HG03378 (cell line): ENCODE measurements at regions not wholly inside any gene's neighbourhood (a gene's known extent, or its start where the extent isn't known, plus 50 kb on each side); places are given as distances from the start of the nearest gene placed in this dataset.

Source experiments
- ATAC-seq: cut with Tn5 transposase; IDR thresholded peaks from one replicate; pipeline ENCODE4 v1.9.1; 2021; ENCODE audit warnings: mild to moderate bottlenecking, moderate library complexity; ENCODE audit not compliant: unreplicated experiment

DNA sequence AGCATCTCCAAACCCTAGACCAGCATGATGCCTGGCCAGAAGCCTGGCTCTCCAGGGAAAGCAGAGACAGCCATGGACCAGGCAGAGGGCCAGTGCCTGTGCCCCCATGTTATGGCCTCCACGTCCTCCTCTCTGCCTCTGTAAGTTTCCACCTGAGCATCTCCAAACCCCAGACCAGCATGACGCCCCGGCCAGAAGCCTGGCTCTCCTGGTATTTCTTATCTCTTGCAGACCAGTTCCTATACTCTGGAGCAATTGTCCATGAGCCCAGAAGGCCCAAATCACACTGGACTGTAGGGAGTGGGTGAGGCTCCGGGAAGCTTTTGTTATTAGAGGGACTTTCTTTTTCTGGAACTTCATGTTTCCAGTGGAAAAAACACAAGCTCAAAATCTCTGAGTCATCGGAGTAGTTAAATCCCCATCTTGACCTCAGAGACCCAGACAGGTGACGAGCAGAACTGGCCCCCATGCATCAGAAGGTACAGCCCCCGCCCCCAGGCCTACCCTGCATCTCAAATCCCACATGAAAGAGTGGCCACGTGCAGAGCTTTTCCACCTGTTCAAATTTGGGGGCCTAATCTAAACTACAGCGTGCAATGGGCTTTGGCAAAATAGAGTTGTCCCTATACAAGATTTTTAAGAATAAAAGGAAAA is 110.2 kb upstream of the FOXQ1 start:
- ATAC-seq = no peak

DNA sequence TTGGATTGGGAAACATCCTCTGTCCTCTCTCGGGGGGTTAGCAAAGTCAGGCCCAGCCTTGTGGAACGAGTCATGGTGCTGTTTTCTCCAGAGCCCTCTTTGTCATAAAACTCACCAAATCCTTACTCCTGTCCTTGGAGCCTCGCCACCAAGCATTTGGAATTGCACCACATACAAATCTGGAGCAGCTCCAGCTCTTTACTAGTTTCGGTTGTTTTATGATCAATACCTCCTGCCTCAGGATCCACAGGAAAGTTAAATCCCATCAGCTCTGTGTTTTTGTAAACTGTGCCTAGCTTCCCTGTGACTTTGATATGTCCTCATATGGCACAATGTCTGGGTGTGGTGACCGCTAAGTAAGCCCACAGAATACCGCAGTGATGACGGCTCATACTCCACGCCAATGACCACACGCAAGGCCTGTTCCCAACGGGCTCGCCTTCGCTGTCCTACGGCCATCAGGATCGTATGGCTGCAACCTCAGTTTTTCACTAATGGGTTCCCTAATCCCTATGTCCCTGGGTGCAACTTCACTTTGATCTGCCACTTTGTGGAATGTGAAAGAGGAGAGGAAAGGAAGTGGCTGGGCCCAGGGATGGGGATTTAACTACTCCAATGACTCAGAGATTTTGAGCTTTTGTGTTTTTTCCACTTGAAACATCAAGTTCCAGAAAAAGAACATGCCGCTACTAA is 111.3 kb upstream of the FOXQ1 start:
- no peak for ATAC-seq

DNA sequence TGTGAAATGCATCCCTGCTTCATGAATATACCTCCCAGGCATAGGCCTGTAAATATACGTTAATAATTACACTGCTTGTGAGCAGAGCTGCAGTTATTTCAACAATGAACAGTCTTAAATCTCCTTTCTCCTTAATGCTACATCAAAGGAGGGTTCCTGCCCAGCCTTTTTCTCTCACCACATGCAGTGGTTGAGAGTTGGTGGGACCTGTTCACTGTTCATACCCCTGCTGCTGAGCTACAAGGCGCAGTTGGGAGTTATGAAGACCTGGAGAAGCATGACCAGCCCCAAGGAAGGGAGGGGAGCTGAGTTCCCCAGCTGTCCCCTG is 111.9 kb upstream of the FOXQ1 start:
- no peak for ATAC-seq

DNA sequence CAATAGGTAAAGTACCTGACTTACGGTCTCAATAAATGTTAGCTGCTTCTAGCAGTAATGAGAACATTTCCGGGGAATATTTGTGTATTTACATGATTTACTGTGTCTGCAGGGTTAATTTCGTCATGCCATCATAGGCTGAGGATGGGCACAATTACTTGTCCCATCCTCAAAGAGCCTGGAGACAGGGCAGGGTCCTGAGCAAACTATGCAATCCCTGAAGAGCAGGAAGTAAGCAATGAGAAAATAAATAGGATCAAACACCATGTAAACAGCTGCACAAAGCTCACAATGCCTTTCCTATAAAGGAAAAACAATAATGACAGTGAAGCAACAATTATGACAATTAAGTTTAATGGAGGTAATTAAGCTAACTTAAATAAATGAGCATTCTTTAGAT is 114.6 kb upstream of the FOXQ1 start:
- ATAC-seq = no peak

DNA sequence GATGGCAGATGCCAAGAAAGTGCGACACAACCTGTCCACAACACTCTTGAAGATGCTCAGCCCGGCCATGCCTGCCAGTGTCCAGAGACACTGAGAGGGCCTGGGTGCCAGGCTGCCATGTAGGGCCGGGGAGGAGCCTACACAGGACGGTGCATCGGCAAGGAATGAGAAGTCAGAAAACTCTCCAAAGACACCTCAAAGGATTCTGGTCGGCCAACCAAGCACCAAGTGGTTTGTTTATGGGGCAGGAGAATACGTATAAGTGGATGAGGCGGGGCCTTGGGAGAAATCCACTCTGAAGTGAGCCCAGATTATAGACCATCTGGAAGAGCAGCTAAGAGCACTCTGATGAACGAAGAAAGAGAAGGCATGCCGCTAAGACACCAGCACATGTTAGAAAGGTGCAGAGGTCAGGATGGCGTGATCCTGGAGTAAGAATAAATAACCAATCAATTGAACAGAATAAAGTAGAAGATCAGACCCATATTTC is 120.7 kb upstream of the FOXQ1 start:
- ATAC-seq = no peak

DNA sequence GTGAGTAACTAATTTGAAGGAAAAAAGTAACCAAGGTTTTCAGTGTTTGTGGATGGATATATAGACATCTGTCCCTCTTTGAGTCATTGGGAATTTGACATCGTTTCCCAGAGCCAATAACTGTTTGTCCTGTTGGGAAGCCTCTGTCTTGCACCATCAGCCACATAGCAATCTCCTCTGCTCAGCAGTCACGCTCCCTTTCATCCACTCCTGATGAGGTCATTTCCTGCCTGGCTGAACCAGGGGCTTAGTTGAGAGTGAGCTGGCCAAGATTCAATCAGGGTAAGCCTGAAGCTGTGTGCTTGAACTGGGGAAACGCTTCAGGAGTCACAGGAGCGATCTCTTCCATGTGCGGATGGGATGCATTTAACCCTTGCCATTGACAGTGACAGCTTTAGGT is 121.5 kb upstream of the FOXQ1 start:
- ATAC-seq = no peak

DNA sequence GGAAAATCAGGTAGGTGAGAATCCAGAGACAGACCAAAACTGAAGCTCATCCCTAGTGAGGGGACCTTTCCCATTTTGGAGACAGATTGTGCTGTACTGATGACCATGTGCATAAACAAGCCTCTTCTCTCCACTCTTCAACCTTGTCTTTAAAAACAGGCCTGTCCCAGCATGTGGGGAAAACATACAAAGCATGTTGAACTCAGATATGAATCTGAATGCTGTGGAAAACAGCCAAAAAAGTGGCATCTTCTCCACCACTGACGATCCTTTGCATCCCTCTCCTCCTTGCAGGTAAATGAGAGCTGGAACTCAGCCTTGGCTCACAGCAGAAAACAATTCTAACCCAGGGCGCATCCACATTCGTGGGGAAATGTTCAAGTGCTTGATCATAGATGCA is 123.7 kb upstream of the FOXQ1 start:
- ATAC-seq = no peak

GRCh38 chr6:1187293-1188131 is 124.4 kb upstream of the FOXQ1 start:
- ATAC-seq = no peak

DNA sequence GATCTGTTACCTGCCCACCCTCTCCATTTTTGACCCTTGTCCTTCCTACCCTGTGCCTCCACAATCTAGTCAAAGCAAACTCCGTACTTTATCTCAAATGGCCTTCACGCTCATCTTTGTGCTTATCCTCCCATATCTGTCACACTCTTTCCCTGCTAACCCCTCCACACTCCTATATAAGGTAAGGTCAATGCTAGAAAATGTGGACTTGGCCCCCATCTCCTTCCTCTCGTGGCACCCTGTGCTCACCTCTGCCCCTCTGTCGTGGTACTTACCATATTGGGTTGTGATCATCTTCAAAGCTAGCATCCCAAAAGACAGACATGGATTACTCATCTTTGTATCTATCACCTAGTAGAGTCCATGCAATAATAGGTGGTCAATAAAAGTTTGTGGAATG is 127.6 kb upstream of the FOXQ1 start:
- no peak for ATAC-seq

DNA sequence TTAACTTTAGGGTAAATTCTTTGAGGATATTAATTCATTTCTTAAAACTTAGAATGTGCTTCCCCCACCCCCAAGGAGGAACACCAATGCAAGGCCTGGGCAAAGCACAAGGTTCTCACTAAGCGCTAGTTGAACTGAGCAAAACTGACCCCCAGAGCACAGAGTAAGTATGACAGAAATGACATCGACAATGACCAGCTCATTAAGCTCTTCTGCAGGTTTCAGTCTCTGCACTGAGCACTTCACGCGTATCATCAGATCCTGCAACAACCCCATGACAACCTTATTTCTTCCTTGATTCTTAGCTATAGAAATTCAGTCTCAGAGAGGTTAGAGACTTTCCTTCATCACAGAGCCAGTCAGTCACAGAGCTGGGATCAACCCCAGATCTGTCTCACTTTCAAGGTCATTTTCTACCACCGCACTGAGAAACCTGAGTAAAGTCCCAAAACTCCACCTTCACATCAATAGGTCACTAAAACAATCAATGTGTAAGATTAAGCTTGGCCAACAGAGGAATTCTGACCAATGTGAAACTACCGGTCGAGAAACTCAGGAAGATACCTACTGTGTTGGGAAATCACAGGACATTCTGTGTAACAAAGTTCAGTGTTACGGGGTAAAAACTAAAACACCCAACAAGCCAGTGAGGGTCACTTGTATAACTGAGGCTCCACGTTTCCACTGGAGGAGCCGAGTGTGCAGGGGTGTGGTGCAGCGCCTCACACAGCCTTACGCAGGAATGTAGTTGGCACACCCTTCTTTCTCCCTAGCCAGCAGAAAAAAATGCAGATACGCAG is 129.0 kb upstream of the FOXQ1 start:
- ATAC-seq = no peak

DNA sequence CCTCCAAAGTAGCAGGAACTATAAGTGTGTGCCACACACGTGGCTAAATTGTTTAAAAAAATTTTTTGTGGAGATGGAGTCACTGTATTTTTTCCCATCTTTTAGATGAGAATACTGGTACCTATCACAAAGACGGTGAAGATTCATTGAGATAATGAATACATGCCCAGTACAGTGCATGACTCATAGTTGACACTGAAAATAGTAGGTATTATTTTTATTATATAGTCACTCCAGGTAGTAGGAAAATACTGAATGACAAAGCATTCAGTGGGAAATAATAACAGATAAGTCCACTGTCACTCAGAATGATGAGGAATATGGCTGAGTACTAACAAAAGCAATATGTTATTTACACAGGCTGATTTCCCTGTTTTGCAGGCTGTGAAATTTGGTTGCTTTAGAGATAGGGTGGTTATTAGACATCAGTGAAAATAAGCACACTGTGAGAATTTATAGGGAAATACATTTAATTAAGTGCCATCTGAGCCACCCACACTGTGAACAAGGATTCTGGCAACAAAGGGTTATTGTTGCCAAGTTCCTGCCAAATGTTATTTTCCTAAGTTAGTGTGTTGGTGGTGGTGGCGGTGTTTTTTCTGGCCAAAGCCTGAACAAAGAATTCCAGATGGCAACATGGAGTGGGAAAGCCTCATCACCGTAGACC is 129.8 kb upstream of the FOXQ1 start:
- no peak for ATAC-seq

GRCh38 chr6:1179571-1180459 is 132.1 kb upstream of the FOXQ1 start:
- no peak for ATAC-seq

DNA sequence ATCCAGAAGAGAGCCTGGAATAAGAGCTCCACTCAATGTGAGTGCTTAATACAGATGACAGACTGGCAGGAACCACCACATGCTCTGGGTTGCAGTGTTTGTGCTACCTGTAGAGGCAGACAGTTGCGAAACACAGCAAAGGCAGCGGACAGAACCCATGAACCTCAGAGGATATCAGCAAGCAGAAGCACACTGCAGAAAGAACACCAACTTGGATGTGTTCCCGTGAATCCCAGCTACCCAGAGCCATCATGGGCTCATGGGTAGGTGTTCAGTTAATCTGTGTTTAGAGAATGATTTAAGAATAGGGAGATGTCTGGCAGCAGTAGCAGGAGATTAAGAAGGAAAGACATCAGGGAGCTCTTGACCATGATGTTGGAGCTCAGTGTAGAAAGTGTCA is 133.3 kb upstream of the FOXQ1 start:
- ATAC-seq = no peak

DNA sequence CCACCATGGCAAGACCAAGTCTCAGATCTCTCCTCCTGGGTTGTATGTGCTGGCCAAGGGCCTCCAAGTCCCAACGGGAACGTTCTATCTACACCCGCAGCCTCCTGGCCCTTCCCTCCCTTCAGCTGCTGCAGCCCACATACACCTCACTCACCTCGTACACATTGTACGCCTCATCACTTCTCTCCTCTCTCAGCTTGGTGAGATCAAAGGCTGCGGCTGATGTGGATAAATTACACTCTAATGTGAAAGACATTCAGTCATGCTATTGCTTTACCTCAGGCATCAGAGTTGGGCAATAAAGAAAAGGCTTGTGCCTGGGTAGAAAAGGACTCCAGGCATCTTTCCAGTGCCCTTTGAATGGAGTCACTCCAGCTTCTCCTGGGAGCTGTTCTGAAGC is 135.3 kb upstream of the FOXQ1 start:
- no peak for ATAC-seq

DNA sequence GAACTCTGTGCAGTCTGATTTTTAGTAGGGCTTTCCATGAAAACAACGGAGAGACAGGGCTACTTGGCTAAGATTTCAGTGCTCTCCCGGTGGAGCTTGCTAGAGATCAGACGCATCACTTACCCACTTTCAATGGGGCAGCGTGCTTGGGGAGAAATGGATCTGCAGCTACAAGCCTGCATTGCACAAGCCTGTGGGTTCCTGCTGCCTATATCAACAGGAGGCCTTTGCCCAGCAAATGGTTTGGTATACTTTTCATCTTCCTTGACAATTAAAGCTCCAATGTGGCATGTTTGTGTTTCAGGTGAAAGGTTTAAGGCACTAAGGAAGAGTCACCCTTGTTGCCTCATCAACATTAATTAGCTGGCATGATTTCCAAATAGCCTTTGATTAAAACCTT is 136.0 kb upstream of the FOXQ1 start:
- ATAC-seq = no peak

DNA sequence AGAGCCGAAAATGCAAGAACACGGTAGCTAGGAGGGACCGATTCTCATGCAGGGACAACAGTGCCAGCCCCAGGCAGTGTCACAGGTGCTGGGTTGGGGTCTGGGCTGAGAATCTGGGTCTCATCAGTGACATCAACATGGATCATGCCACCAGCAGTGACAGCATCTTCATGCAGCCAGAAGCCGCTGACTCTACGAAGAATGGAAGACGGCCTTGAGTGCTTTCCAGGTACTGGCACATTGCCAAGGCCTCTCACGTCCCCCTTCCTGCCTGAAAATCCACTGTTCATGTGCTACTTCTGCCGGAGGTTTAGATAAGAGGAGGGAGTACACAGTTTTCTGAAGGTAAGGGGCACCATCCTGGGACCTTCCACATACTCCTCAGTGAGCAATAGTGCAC is 141.1 kb upstream of the FOXQ1 start:
- ATAC-seq = no peak

DNA sequence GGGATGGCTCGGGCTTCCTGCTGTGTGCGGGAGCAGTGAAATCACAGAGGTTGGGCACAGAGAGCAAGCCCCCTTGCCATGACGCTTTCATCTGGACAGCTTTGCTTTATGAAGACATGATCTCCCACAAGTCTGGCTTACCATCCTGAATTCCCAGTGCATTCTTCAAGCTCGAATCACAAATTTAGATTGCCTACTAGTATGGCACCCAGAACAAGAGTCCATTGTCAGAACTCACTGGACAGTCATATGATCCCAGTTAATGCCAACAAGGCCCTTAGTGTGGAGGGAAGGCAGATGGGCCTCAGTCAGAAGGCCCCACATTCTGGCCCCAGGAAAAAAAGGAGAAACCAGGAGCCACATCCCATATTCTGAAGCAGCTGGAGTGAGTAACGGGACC is 147.3 kb upstream of the FOXQ1 start:
- no peak for ATAC-seq

- ATAC-seq = no peak
Measured at GRCh38 chr6:1163501-1163900, 148.4 kb upstream of the FOXQ1 start.

DNA sequence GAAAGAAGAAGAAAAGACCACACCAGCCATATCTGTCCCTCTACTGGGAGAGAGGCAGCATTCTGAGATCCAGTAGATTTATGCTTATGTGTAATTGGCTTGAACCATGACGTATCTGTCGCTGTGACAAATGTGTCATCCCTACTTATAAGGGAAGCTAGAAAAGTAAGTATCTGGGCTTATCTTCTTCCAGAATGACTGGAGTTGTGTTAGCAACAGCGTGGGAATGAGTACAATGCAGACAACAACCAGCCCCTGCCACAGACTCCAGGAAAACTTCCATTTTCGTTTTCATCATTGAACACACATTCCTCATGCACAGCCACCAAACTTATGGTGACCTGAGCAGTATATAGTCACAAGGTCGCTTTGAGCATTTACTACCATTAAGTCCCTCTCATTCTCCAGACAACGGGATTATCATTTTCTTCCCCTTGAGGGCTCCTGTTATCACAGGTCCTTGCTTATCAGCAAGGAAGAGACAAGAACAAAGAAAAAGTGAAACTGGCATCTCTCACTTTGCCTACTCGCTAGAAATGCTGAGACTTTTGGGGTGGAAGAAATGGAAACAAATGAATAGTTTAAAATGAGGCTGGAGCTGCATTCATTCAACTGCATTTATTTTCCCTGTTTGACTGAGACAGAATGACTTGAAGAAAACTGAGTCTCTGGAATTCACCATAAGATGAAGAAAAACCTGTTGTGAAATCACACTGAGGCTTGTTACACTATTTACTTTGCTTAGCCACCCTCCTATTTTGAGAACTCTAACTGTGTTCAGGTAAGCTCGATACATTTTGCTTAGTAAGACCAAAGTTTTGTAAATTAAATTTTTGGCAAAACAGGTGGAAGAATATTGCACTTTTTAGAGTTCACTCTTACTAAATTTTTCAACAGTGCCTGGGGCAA is 149.3 kb upstream of the FOXQ1 start:
- no peak for ATAC-seq
